Stimulated activated CD4-positive, alpha-beta T cell treated with anti-CD3 and anti-CD28 coated beads, TNF-alpha, amount 100 ng/mL, for 1 hour (primary cell): ENCODE measurements at regions not wholly inside any gene's neighbourhood (a gene's known extent, or its start where the extent isn't known, plus 50 kb on each side); places are given as distances from the start of the nearest gene placed in this dataset.

Experiments
- DNase-seq, 3 donors: peaks; one replicate each; pipeline ENCODE4 v3.0.0-alpha.2; 2020; ENCODE audit warnings: low read depth in 3 of 3, low spot score in 1 of 3

- DNase-seq = no peak
Observed at GRCh38 chr3:22568285-22568684, 634.8 kb upstream of the UBE2E2 start.

DNA sequence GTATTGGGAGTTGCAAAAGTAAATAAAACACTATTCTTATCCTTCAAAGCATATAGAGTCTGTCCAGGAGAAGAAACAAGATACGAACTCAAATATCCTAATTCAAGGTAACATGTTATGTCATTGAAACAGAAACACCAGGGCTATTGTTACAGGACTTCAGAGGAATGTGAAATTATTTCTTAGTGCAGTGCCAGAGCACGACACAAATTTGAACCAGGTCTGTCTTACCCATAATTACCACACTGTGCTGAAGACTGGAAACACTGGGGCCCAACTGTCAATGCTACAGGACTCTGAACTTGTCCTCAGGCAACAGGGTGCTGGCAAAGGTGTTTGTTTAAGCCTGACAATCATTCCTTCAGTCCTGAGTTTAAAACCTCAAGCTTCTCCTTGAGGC lies 633.6 kb upstream of the UBE2E2 start:
- DNase-seq = no peak

- DNase-seq = no peak
Observed at GRCh38 chr3:22581007-22581406, 622.1 kb upstream of the UBE2E2 start.

DNA sequence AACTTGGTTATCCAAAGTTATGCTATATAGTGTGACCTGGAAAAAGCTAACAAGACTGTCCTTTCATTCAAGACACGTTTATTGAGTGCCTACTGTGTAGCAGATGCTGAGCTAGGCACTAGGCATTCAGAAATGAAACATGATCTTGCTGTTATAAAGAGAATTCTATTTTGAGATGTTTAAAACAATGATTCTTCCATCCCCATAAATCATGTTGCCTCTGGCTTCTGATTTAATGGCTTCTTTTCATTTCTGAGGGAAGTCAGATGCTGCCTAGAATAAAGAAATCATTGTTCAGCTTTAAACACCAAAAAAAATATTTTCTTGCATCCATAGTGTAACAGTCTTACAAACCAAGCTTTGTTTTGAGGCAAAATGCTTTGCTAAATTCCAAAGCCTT lies 620.9 kb upstream of the UBE2E2 start:
- DNase-seq = no peak

GRCh38 chr3:22585504-22585903 lies 617.6 kb upstream of the UBE2E2 start:
- DNase-seq = no peak

DNA sequence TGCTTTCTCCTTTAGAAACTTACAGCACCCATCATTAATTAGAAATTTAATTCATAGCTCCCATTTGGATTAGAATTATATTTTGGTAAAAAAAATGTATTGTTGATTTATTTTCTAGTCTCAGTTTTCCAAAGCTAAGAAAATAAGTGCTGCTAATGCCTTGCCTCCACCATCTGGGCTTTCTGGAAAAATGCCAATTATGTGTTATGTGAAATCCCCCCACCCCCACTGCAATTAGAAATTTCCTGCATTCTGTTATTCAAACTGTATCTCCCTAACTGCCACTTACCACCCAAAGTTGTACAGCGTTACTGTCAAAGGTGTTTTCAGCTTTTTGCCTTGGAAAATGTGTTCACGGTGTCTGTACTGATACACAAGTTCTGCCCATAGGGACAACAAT lies 617.2 kb upstream of the UBE2E2 start:
- DNase-seq = no peak

- no peak for DNase-seq
Observed at GRCh38 chr3:22587446-22587845, 615.7 kb upstream of the UBE2E2 start.

DNA sequence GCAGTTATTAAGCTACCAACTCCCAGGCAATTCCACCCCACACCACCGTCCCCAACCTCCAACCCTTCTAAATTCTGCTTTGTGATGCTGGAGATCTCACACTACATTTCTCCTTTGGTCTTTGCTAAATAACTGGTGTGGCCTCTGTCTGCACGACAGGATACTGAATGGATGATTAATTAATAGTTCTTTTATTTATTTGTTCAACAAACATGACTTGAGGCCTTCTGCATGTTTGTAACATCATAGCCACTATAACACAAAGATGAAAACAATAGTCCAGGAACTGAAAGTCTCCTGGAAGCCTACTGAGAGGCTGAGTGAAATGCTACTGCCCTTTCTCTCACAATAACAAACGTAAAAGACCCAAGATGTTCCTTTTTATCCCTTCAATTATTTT lies 609.5 kb upstream of the UBE2E2 start:
- DNase-seq = no peak

- no peak for DNase-seq
Observed at GRCh38 chr3:22594990-22595389, 608.1 kb upstream of the UBE2E2 start.

GRCh38 chr3:22606461-22606860 lies 596.7 kb upstream of the UBE2E2 start:
- DNase-seq = no peak

DNA sequence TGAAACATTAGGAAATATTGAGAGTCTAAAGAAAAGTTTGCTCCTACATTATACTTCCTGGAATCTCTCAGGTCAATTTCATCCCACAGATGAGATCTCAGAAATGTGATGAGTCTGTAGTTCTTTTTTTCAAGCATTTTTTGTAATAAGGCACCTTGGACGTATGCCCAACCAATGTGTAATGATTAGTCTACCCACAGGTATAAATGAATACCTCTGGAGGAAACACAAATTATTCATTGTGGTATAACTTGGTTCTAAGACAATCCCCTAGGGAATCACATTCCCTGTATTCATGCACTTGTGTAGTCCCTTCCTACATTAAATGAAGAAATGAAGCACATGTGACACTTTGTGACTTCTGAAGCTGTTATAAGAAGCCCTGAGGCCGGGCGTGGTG lies 596.2 kb upstream of the UBE2E2 start:
- no peak for DNase-seq

DNA sequence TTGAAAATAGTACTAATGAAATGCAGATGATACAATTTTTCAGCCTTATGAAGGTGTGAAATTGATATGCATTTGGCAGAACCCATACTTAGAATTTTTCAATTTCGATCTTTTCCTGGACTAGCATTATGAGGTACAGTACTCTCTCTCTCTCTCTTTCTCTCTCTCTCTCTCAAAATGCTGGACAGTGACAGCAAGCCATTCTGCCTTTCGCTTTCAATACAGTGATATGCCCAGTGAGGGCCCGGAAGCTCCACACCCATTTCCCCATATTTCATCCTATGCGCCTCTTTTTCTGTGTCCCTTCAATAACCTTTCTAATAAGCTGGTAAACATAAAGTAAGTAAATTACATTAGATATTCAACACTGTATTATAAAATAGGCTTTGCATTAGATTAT lies 595.0 kb upstream of the UBE2E2 start:
- DNase-seq = no peak

- no peak for DNase-seq
Observed at GRCh38 chr3:22608721-22609120, 594.4 kb upstream of the UBE2E2 start.

DNA sequence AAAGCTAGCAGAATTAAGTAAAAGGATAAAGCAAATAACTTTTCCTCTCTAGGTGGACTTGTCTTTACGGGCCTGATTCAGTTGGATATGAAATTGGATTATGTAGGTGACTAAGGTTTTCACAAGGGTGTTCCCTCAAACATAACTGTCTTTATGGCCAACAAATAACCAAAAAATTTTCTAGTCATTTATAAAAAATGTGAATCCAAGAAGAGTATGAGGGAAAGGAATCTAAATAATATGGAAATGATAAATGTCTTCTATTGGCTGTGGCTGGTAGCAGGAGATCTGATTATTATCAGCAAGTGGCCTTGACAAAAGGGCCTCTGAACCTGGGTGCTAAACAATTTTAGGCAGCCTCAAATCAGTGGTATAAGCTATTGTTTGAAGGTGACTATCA lies 594.0 kb upstream of the UBE2E2 start:
- DNase-seq = no peak

DNA sequence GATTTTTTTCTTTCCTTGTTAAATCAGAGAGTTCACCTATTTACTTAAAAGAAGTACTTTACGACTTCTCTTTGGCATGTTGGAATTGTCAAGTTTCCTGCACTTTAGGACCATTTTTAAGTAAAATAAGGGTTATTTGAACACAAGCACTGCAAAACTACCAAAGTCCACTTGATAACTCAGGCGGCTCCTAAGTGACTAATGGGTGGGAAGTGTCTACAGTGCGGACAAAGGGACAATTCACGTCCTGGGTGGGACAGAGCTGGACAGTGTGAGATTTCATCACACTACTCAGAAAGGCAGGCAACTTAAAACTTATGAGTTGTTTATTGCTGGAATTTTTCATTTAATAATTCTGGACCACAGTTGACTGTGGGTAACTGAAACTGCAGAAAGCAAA lies 590.2 kb upstream of the UBE2E2 start:
- no peak for DNase-seq

DNA sequence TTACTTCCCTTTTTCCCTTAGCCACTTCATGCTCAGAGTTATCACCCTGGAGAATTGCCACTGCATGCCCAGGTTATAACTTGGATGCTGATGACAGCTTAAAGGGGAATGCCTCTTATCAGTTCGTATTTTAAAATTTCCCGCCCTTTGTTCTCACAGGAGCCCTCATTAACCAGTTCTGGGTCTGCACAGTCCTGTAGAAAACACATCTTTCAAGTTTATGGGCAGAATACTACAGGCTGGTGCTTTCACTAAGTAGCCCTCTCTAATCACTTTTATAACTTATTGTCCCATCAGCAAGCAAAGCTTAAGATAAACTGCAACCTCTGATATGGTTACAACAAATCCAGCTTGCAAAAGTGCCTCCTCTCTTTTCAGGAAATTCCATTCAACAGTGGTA lies 587.3 kb upstream of the UBE2E2 start:
- DNase-seq = no peak

DNA sequence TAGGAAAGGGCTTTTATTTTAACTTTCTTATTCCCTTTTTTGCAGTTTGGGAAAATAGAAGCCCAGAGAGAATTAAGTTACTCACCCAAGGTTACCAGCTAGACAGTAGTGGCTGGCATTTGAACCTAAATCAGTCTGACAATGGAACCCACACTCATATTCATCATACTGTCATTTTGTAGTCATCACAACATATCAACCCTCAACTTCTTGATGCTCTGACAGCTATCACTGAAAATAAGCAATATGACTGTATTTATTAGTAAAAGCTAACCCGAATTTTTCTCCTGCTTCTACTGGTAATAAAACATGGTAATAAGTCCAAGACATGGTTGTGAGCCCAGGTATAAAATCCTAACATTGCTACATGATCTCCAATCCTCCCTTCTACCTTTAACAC lies 585.8 kb upstream of the UBE2E2 start:
- no peak for DNase-seq

GRCh38 chr3:22620498-22620897 lies 582.6 kb upstream of the UBE2E2 start:
- DNase-seq = no peak

GRCh38 chr3:22621205-22621809 lies 581.8 kb upstream of the UBE2E2 start:
- DNase-seq = no peak

- DNase-seq = no peak
Observed at GRCh38 chr3:22627993-22628499, 575.1 kb upstream of the UBE2E2 start.

DNA sequence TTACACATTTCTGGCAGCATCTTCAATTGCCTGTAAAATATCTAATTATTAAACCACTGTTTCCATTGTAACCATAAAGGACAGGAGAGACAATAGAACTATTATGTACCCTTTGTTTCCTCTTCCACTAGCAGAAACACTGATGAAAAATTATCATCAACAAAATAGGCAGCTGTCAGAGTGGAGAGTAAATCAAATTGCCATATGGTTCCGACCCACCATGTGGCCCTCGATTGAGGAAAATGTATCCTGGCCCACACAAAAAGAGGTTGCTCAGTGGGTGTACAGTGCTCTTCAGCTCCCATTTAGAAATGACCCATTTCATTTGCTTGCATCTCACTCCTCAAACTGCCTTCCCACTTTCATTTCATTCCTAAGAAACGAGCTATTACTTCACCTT lies 570.6 kb upstream of the UBE2E2 start:
- no peak for DNase-seq

DNA sequence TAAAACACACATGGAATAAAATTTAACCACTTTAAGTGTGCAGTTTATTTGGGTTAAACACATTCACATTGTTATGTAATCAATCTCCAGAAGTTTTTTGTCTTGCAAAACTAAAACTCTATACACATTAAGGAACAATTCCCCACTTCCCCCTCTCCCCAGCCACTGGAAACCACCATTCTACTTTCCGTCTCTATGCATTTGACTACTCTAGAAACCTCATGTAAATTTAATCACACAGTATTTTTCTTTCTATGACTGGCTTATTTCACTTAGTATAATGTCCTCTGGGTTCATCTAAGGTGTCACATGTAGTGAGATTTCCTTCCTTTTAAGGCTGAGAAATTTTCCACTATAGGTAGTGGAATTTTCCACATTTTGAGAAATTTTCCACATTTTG lies 568.7 kb upstream of the UBE2E2 start:
- no peak for DNase-seq

GRCh38 chr3:22659651-22660475 lies 543.3 kb upstream of the UBE2E2 start:
- no peak for DNase-seq
